A673 (cell line): ENCODE measurements at regions not wholly inside any gene's neighbourhood (a gene's known extent, or its start where the extent isn't known, plus 50 kb on each side); places are given as distances from the start of the nearest gene placed in this dataset.

Experiments used
- EZH2 ChIP-seq: fragments of 200-600 bp; sonication (generic); IDR thresholded peaks from 2 replicates; pipeline ENCODE4 v1.6.1; 2017; ENCODE audit warnings: borderline replicate concordance, low read depth, mild to moderate bottlenecking, mixed read lengths, antibody characterized with exemption, low read length; ENCODE audit not compliant: poor library complexity, severe bottlenecking
- TF ChIP-seq, protein P1 (sequence below): fragments of 300-800, 200-600 bp; sonication (generic); conservative IDR thresholded peaks from 2 replicates; pipeline ENCODE4 v1.5.1; 2017; ENCODE audit warnings: low read depth, mild to moderate bottlenecking, antibody characterized with exemption, low read length, moderate library complexity, mixed read lengths

DNA sequence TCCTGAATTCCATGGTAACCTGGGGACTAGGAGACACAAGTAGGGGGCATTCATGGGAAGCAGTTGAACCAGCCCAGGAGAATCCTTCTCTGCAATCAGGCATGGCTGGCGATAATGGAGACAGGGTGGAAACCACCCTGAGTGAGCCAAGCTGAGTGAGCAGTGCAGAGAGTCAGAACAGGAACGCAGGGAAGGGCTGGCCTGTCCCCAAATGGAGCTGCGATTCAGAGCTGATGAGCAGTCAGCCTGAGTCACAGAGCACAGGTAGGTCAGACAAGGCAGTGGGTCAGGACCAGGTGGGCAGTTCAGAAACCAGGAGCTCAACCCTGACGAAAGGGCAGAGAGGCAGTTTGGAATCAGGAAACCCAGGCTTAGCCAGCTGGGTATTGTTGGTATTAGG is 129.0 kb downstream of the BTC start:
- TF ChIP-seq, protein P1, sequence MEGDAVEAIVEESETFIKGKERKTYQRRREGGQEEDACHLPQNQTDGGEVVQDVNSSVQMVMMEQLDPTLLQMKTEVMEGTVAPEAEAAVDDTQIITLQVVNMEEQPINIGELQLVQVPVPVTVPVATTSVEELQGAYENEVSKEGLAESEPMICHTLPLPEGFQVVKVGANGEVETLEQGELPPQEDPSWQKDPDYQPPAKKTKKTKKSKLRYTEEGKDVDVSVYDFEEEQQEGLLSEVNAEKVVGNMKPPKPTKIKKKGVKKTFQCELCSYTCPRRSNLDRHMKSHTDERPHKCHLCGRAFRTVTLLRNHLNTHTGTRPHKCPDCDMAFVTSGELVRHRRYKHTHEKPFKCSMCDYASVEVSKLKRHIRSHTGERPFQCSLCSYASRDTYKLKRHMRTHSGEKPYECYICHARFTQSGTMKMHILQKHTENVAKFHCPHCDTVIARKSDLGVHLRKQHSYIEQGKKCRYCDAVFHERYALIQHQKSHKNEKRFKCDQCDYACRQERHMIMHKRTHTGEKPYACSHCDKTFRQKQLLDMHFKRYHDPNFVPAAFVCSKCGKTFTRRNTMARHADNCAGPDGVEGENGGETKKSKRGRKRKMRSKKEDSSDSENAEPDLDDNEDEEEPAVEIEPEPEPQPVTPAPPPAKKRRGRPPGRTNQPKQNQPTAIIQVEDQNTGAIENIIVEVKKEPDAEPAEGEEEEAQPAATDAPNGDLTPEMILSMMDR, result no peak
- no peak for TF ChIP-seq EZH2
